ENCODE measurements at regions not wholly inside any gene's neighbourhood (a gene's known extent, or its start where the extent isn't known, plus 50 kb on each side); places are given as distances from the start of the nearest gene placed in this dataset.
"Not testable (repeated sequence)": the region's sequence is repeated elsewhere in the genome, so short reads cannot be mapped to it uniquely, and the experiment has no call there.

DNA sequence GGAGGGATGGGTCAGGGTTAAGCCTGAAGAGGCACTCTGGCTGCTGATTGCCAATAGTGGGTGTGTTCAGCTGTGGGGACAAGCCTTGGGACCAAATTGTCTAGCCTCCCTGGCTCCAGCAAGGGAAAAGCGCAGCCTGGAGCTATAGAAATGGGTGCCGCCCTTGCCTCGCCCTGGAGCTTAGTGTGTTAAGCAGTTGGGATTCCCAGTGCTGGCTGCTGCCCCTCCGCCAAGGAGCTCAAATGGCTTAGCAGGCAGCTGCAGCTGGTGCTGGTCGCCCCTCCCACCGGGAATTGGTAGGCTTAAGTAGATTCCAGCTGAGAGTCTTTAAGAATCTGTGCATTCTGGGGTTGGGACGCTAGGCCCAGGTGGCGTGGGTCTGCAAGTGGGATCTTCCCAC lies 662.9 kb upstream of the TBL1XR1 start:
- Histone ChIP-seq H3K79me2 (ENCODE audit: insufficient read depth, low read length) (no peaks in the 10 kb centered on the region), H3K36me3 (ENCODE audit: insufficient read depth, low read length) (no peaks in the 10 kb centered on the region), H4K20me1 (ENCODE audit: insufficient read depth, low read length, poor library complexity, severe bottlenecking) (no peaks in the 10 kb centered on the region), H3K4me1 (ENCODE audit: insufficient read depth, low read length, poor library complexity, severe bottlenecking) (no peaks in the 10 kb centered on the region), H3K4me2 (ENCODE audit: low read depth, low read length, poor library complexity, severe bottlenecking) (no peak overlapping the region), H3F3A (ENCODE audit: low read depth) (no peaks in the 10 kb centered on the region), H3K9me3 (ENCODE audit: insufficient read depth, low read depth, low read length) (peaks cover 10% of the 10 kb centered on the region; the same call in 1 of the 2 replicates), H3K4me3 (ENCODE audit: low read length, poor library complexity, severe bottlenecking) (no peak overlapping the region), H3K9ac (ENCODE audit: low read depth, low read length, poor library complexity, severe bottlenecking) (no peak overlapping the region), H3K9me2 (replicated peaks; ENCODE audit: low read depth, low read length) (no peaks in the 10 kb centered on the region), H3K27me3 (ENCODE audit: insufficient read depth, low read length, poor library complexity, severe bottlenecking) (no peaks in the 10 kb centered on the region), H2AFZ (ENCODE audit: low read length) (no peak overlapping the region)
- no peak for TF ChIP-seq EZH2phosphoT487 (IDR thresholded peaks at IDR 0.05; ENCODE audit: borderline replicate concordance)
- TF ChIP-seq, protein P1, sequence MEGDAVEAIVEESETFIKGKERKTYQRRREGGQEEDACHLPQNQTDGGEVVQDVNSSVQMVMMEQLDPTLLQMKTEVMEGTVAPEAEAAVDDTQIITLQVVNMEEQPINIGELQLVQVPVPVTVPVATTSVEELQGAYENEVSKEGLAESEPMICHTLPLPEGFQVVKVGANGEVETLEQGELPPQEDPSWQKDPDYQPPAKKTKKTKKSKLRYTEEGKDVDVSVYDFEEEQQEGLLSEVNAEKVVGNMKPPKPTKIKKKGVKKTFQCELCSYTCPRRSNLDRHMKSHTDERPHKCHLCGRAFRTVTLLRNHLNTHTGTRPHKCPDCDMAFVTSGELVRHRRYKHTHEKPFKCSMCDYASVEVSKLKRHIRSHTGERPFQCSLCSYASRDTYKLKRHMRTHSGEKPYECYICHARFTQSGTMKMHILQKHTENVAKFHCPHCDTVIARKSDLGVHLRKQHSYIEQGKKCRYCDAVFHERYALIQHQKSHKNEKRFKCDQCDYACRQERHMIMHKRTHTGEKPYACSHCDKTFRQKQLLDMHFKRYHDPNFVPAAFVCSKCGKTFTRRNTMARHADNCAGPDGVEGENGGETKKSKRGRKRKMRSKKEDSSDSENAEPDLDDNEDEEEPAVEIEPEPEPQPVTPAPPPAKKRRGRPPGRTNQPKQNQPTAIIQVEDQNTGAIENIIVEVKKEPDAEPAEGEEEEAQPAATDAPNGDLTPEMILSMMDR (conservative IDR thresholded peaks at IDR 0.05; ENCODE audit: low read length), result no peak

DNA sequence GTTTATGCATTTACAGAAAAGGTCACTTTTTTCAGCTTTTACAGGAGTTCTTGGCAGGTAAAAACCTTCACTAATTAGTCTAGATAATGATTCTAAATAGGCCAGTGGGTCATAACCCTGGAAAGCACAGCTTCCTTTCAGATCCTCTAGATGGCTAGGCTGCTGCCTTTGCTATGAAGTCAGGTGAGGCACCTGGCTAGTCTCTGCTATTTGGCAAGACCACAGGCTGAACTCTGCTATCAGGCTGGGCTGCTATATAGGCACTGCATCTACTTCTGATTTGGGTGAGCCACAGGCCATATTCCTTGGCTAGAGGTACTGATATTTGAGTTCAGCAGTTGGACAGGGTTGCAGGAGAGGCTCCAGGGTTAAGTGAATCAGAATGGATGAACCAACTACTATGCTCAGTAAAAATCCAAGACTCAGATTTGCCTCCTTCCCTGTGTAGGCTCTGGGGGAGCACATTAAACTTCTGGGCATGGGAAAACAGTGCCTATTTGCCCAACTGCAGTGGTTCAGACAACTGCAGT lies 665.7 kb upstream of the TBL1XR1 start:
- H3K79me2 ChIP-seq (ENCODE audit: insufficient read depth, low read length), result no peaks in the 10 kb centered on the region
- H3K4me1 ChIP-seq (ENCODE audit: insufficient read depth, low read length, poor library complexity, severe bottlenecking), result no peaks in the 10 kb centered on the region
- TF ChIP-seq EZH2phosphoT487 (IDR thresholded peaks at IDR 0.05; ENCODE audit: borderline replicate concordance), result no peak
- TF ChIP-seq, protein P1 (conservative IDR thresholded peaks at IDR 0.05; ENCODE audit: low read length), result no peak
- H2AFZ ChIP-seq (ENCODE audit: low read length), result no peak overlapping the region
- no peak overlapping the region for H3K4me2 ChIP-seq (ENCODE audit: low read depth, low read length, poor library complexity, severe bottlenecking)
- H3K4me3 ChIP-seq (ENCODE audit: low read length, poor library complexity, severe bottlenecking), result no peak overlapping the region
- H3K9me2 ChIP-seq (replicated peaks; ENCODE audit: low read depth, low read length), result no peaks in the 10 kb centered on the region
- H3K9ac ChIP-seq (ENCODE audit: low read depth, low read length, poor library complexity, severe bottlenecking), result no peak overlapping the region
- no peaks in the 10 kb centered on the region for H4K20me1 ChIP-seq (ENCODE audit: insufficient read depth, low read length, poor library complexity, severe bottlenecking)
- H3K36me3 ChIP-seq (ENCODE audit: insufficient read depth, low read length), result no peaks in the 10 kb centered on the region
- no peaks in the 10 kb centered on the region for H3F3A ChIP-seq (ENCODE audit: low read depth)
- peaks cover 10% of the 10 kb centered on the region; the same call in 1 of the 2 replicates for H3K9me3 ChIP-seq (ENCODE audit: insufficient read depth, low read depth, low read length)
- H3K27me3 ChIP-seq (ENCODE audit: insufficient read depth, low read length, poor library complexity, severe bottlenecking), result no peaks in the 10 kb centered on the region

DNA sequence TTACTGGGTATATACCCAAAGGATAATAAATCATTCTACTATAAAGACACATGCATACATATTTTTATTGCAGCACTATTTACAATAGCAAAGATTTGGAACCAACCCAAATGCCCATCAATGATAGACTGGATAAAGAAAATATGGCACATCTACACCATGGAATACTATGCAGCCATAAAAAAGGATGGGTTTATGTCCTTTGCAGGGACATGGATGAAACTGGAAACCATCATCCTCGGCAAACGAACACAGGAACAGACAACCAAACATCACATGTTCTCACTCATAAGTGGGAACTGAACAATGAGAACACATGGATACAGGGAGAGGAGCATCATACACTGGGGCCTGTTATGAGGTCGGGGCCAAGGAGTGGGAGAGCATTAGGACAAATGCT lies 665.0 kb upstream of the KCNMB2 start:
- not testable (repeated sequence) for H3K4me1 ChIP-seq (ENCODE audit: insufficient read depth, low read length, poor library complexity, severe bottlenecking); H3K79me2 ChIP-seq (ENCODE audit: insufficient read depth, low read length); H3F3A ChIP-seq (ENCODE audit: low read depth); H4K20me1 ChIP-seq (ENCODE audit: insufficient read depth, low read length, poor library complexity, severe bottlenecking); H3K4me2 ChIP-seq (ENCODE audit: low read depth, low read length, poor library complexity, severe bottlenecking); H2AFZ ChIP-seq (ENCODE audit: low read length); H3K36me3 ChIP-seq (ENCODE audit: insufficient read depth, low read length); H3K9me3 ChIP-seq (ENCODE audit: insufficient read depth, low read depth, low read length); H3K9me2 ChIP-seq (replicated peaks; ENCODE audit: low read depth, low read length); H3K4me3 ChIP-seq (ENCODE audit: low read length, poor library complexity, severe bottlenecking); H3K27me3 ChIP-seq (ENCODE audit: insufficient read depth, low read length, poor library complexity, severe bottlenecking); H3K9ac ChIP-seq (ENCODE audit: low read depth, low read length, poor library complexity, severe bottlenecking)

DNA sequence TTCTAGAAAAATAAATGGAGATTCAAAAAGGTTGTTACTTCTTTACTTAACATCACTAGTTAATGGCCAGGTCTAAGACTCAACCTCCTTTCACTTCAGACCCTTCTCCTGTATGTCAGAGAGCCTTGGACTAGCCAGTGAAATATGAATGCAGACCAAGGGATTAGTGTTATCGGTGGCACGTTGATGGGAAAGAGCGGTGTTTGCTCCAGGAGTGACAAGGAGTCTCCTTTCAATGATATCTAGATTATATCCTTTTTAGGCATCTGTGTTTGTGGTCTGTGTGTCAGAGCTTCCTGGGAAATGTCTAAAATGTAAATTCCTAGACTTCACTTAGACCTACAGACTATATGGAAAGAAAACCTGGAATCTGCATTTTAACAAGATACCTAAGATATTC lies 658.0 kb upstream of the KCNMB2 start:
- H3F3A ChIP-seq (ENCODE audit: low read depth), result no peaks in the 10 kb centered on the region
- no peaks in the 10 kb centered on the region for H3K9me2 ChIP-seq (replicated peaks; ENCODE audit: low read depth, low read length)
- no peaks in the 10 kb centered on the region for H3K27me3 ChIP-seq (ENCODE audit: insufficient read depth, low read length, poor library complexity, severe bottlenecking)
- H3K9ac ChIP-seq (ENCODE audit: low read depth, low read length, poor library complexity, severe bottlenecking), result no peak overlapping the region
- no peaks in the 10 kb centered on the region for H3K9me3 ChIP-seq (ENCODE audit: insufficient read depth, low read depth, low read length)
- H3K36me3 ChIP-seq (ENCODE audit: insufficient read depth, low read length), result no peaks in the 10 kb centered on the region
- TF ChIP-seq EZH2phosphoT487 (IDR thresholded peaks at IDR 0.05; ENCODE audit: borderline replicate concordance), result no peak
- TF ChIP-seq, protein P1 (conservative IDR thresholded peaks at IDR 0.05; ENCODE audit: low read length), result no peak
- H3K79me2 ChIP-seq (ENCODE audit: insufficient read depth, low read length), result no peaks in the 10 kb centered on the region
- no peak overlapping the region for H3K4me3 ChIP-seq (ENCODE audit: low read length, poor library complexity, severe bottlenecking)
- H2AFZ ChIP-seq (ENCODE audit: low read length), result no peak overlapping the region; the same call in 1 of the 2 replicates
- no peak overlapping the region for H3K4me2 ChIP-seq (ENCODE audit: low read depth, low read length, poor library complexity, severe bottlenecking)
- H4K20me1 ChIP-seq (ENCODE audit: insufficient read depth, low read length, poor library complexity, severe bottlenecking), result no peaks in the 10 kb centered on the region
- peaks cover 9% of the 10 kb centered on the region for H3K4me1 ChIP-seq (ENCODE audit: insufficient read depth, low read length, poor library complexity, severe bottlenecking)

Measured in Loucy (cell line).